ENCODE measurements at regions not wholly inside any gene's neighbourhood (a gene's known extent, or its start where the extent isn't known, plus 50 kb on each side); places are given as distances from the start of the nearest gene placed in this dataset.

DNA sequence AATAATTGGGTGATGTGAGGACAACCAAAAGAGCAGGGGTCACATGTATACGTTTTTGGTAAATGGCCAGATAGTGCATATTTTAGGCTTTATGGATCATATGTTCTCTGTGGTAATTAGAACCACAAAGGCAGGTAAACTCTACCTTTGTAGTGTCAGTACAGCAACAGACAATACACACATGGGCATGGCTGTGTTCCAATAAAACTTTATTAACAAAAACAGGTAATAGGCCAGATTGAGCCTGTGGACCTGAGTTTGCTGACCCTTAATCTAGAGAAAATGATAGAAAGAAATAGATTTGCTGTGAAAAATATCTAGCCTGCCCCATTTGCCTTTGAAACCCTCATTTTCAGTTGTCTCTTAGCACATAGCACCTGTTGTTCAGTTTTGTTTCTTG is 177.2 kb upstream of the CXCR4 start:
- no peaks in the 10 kb centered on the region for H3K27me3 Mint-ChIP-seq (ENCODE audit: low read depth)
- no peak overlapping the region for H3K27ac Mint-ChIP-seq
- TF ChIP-seq CTCF (IDR thresholded peaks at IDR 0.05; ENCODE audit: unreplicated experiment) = no peak
- no peaks in the 10 kb centered on the region for H3K4me1 Mint-ChIP-seq
- no peaks in the 10 kb centered on the region for H3K36me3 Mint-ChIP-seq
- DNase-seq (ENCODE audit: low spot score in 2 of 2, unreplicated experiment in 2 of 2) = no peak
- H3K4me3 Mint-ChIP-seq = no peak overlapping the region
- H3K9me3 Mint-ChIP-seq = peaks cover 17% of the 10 kb centered on the region

DNA sequence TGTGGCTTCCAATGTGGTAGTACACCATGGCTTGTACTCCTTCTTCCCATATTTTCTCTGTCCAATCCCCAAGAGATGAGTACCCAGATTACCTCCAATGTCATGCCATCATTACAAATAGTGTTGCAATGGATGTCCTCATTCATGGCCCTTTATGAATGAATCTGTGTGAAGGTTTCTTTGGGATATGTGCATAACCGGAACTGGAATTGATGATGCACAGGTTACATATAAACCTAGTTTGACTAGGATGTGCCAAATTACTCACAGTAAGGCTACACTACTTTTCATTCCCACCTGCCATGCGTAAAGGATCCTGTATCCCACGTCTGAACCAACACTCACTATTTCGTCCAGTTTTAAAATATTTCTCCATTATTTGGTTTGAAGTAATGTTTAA is 173.9 kb upstream of the CXCR4 start:
- no peak overlapping the region for H3K4me3 Mint-ChIP-seq

GRCh38 chr2:136290326-136290725 is 172.4 kb upstream of the CXCR4 start:
- Mint-ChIP-seq H3K27ac (no peak overlapping the region), H3K27me3 (ENCODE audit: low read depth) (peaks cover 3% of the 10 kb centered on the region), H3K4me1 (no peaks in the 10 kb centered on the region), H3K4me3 (no peak overlapping the region), H3K36me3 (no peaks in the 10 kb centered on the region), H3K9me3 (peaks cover 18% of the 10 kb centered on the region)
- TF ChIP-seq CTCF (IDR thresholded peaks at IDR 0.05; ENCODE audit: unreplicated experiment) = no peak
- no peak for DNase-seq (ENCODE audit: low spot score in 2 of 2, unreplicated experiment in 2 of 2)

More for the DNA sequence above, 173.9 kb upstream of the CXCR4 start:
- H3K9me3 Mint-ChIP-seq = peaks cover 18% of the 10 kb centered on the region
- H3K27me3 Mint-ChIP-seq (ENCODE audit: low read depth) = peaks cover 3% of the 10 kb centered on the region
- DNase-seq (ENCODE audit: low spot score in 2 of 2, unreplicated experiment in 2 of 2) = no peak
- no peak overlapping the region for H3K27ac Mint-ChIP-seq
- no peaks in the 10 kb centered on the region for H3K4me1 Mint-ChIP-seq
- TF ChIP-seq CTCF (IDR thresholded peaks at IDR 0.05; ENCODE audit: unreplicated experiment) = no peak
- H3K36me3 Mint-ChIP-seq = no peaks in the 10 kb centered on the region

- DNase-seq (ENCODE audit: low spot score in 2 of 2, unreplicated experiment in 2 of 2) = no peak
- Mint-ChIP-seq H3K27me3 (ENCODE audit: low read depth) (peaks cover 3% of the 10 kb centered on the region), H3K9me3 (peaks cover 18% of the 10 kb centered on the region), H3K36me3 (no peaks in the 10 kb centered on the region), H3K4me1 (no peaks in the 10 kb centered on the region), H3K27ac (no peak overlapping the region), H3K4me3 (no peak overlapping the region)
- no peak for TF ChIP-seq CTCF (IDR thresholded peaks at IDR 0.05; ENCODE audit: unreplicated experiment)
Observed at GRCh38 chr2:136288249-136288648, 170.3 kb upstream of the CXCR4 start.

GRCh38 chr2:136286423-136286822 is 168.5 kb upstream of the CXCR4 start:
- Mint-ChIP-seq H3K27me3 (ENCODE audit: low read depth) (peaks cover 11% of the 10 kb centered on the region), H3K36me3 (no peaks in the 10 kb centered on the region), H3K9me3 (peaks cover 13% of the 10 kb centered on the region), H3K27ac (no peak overlapping the region), H3K4me3 (no peak overlapping the region), H3K4me1 (no peaks in the 10 kb centered on the region)
- no peak for DNase-seq (ENCODE audit: low spot score in 2 of 2, unreplicated experiment in 2 of 2)
- TF ChIP-seq CTCF (IDR thresholded peaks at IDR 0.05; ENCODE audit: unreplicated experiment) = no peak

All from mesothelial cell of epicardium (in vitro differentiated cells).